GM18508 (cell line): ENCODE measurements at regions not wholly inside any gene's neighbourhood (a gene's known extent, or its start where the extent isn't known, plus 50 kb on each side); places are given as distances from the start of the nearest gene placed in this dataset.
"Not testable (repeated sequence)": the region's sequence is repeated elsewhere in the genome, so short reads cannot be mapped to it uniquely, and the experiment has no call there.

Source experiments
- ATAC-seq: cut with Tn5 transposase; IDR thresholded peaks from one replicate; pipeline ENCODE4 v1.9.1; 2021; ENCODE audit warnings: moderate number of reproducible peaks; ENCODE audit not compliant: insufficient read depth, unreplicated experiment

- no peak for ATAC-seq
Measured at GRCh38 chr5:2109566-2109965, 226.8 kb upstream of the IRX4 start.

GRCh38 chr5:2106721-2107120 lies 224.0 kb upstream of the IRX4 start:
- ATAC-seq: no peak

GRCh38 chr5:2105141-2105540 lies 222.4 kb upstream of the IRX4 start:
- no peak for ATAC-seq

- no peak for ATAC-seq
Measured at GRCh38 chr5:2103940-2104339, 221.2 kb upstream of the IRX4 start.

GRCh38 chr5:2102819-2103776 lies 220.4 kb upstream of the IRX4 start:
- ATAC-seq: no peak

GRCh38 chr5:2101685-2102084 lies 219.0 kb upstream of the IRX4 start:
- ATAC-seq: no peak

GRCh38 chr5:2096887-2097505 lies 214.3 kb upstream of the IRX4 start:
- ATAC-seq: no peak

GRCh38 chr5:2095011-2095410 lies 212.3 kb upstream of the IRX4 start:
- ATAC-seq: no peak

- ATAC-seq: no peak
Measured at GRCh38 chr5:2094616-2094995, 211.9 kb upstream of the IRX4 start.

- ATAC-seq: no peak
Measured at GRCh38 chr5:2093859-2094615, 211.3 kb upstream of the IRX4 start.

- ATAC-seq: no peak
Measured at GRCh38 chr5:2091921-2092320, 209.2 kb upstream of the IRX4 start.

GRCh38 chr5:2087980-2088379 lies 205.3 kb upstream of the IRX4 start:
- ATAC-seq: no peak

- ATAC-seq: no peak
Measured at GRCh38 chr5:2075365-2075764, 192.6 kb upstream of the IRX4 start.

GRCh38 chr5:2071562-2071961 lies 188.8 kb upstream of the IRX4 start:
- no peak for ATAC-seq

- ATAC-seq: not testable (repeated sequence)
Measured at GRCh38 chr5:2070787-2071186, 188.1 kb upstream of the IRX4 start.

GRCh38 chr5:2068531-2068930 lies 185.8 kb upstream of the IRX4 start:
- no peak for ATAC-seq

- no peak for ATAC-seq
Measured at GRCh38 chr5:2066373-2066772, 183.6 kb upstream of the IRX4 start.

GRCh38 chr5:2063380-2063779 lies 180.7 kb upstream of the IRX4 start:
- not testable (repeated sequence) for ATAC-seq

GRCh38 chr5:2052687-2053086 lies 170.0 kb upstream of the IRX4 start:
- ATAC-seq: no peak

GRCh38 chr5:2049876-2050275 lies 167.2 kb upstream of the IRX4 start:
- no peak for ATAC-seq

GRCh38 chr5:2048664-2049063 lies 165.9 kb upstream of the IRX4 start:
- no peak for ATAC-seq
